GM10266 (cell line): ENCODE measurements at regions not wholly inside any gene's neighbourhood (a gene's known extent, or its start where the extent isn't known, plus 50 kb on each side); places are given as distances from the start of the nearest gene placed in this dataset.

Experiments
- DNase-seq: peaks from one replicate; pipeline ENCODE4 v3.0.0; 2012; ENCODE audit errors: extremely low spot score
- CTCF ChIP-seq: IDR thresholded peaks from 2 replicates; pipeline ENCODE4 v1.5.1; 2012; ENCODE audit warnings: mild to moderate bottlenecking, low read depth; ENCODE audit not compliant: control insufficient read depth, insufficient read depth; ENCODE audit errors: missing control alignments

DNA sequence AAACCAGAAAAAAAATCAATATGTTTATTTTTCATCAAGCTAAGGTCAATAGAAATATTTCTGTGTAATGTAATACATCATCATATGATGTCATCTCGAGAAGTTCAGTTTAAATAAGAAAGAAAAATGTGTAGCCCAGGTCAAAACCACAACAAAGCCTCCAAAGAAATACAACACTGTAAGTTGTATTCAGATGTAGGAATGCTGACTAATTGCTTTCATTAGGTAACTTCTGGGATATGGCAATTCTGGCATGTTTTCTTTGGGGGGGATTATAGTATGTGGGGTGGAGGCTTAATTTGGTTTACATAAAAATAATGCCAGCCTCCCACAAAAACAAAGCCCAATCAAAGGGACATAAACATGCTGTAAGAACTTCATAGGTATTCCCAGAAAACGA lies 881.8 kb upstream of the CITED2 start:
- TF ChIP-seq CTCF, result no peak
- no peak for DNase-seq

DNA sequence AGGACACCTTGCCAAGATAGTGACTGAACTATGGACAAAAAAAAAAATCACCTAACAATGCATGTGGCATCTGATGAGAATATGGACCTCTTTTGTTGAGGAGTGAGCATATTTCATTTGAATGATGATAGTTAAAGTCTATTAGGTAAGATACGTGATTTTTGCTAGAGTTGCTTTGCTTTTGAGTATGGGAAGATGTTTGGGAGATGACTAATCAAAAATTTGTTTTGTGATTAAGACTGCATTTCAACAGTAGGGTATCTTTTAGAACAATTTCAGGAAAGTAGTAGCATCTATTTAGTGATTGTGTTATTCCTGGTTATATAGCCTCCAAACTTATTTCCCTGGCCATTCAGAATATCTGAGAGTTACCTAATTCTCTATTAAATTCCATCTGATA lies 878.6 kb upstream of the CITED2 start:
- no peak for DNase-seq
- TF ChIP-seq CTCF, result no peak

- no peak for DNase-seq
- no peak for TF ChIP-seq CTCF
These were observed 877.7 kb upstream of the CITED2 start for GRCh38 chr6:140252099-140252498.

- no peak for DNase-seq
- TF ChIP-seq CTCF, result no peak
These were observed 871.0 kb upstream of the CITED2 start for GRCh38 chr6:140245296-140246040.

DNA sequence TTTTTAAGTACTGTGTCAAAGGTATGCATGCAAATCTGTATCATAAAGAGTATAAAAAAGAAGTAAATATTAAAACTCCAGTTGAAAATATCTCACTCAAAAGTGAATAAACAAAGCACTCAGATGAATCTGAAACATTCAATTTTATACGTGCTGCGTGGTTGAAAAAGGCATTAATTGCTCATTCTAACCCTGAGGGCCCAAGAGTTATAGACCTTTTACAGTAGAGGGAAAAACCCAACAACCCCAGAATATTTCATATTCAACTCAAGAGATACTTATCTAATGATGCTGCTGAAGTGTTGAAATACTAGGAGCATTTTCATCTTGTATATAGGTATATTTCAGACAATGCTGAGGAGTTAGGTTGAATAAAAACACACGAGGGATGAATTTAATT lies 862.8 kb upstream of the CITED2 start:
- no peak for TF ChIP-seq CTCF
- no peak for DNase-seq

- TF ChIP-seq CTCF, result no peak
- DNase-seq, result no peak
These were observed 862.3 kb upstream of the CITED2 start for GRCh38 chr6:140236732-140237131.

DNA sequence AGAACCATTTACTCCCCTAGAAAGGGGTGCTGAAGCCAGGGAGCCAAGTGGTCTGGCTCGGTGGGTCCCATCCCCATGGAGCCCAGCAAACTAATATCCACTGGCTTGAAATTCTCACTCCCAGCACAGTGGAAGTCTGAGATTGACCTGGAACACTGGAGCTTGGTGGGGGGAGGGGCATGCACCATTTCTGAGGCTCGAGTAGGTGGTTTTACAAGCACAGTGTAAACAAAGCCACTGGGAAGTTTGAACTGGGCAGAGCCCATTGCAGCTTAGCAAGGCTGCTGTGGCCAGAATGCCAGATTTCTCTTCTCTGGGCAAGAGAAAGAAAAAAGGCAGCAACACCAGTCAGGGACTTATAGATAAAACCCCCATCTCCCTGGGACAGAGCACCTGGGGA lies 855.8 kb upstream of the CITED2 start:
- DNase-seq, result no peak
- no peak for TF ChIP-seq CTCF
